Lower leg skin (tissue), 4 donors: ENCODE measurements at regions not wholly inside any gene's neighbourhood (a gene's known extent, or its start where the extent isn't known, plus 50 kb on each side); places are given as distances from the start of the nearest gene placed in this dataset.
A peak's percentile ranks its signal among the peaks of the same experiment; 100 is the strongest.
"Not testable (repeated sequence)": the region's sequence is repeated elsewhere in the genome, so short reads cannot be mapped to it uniquely, and the experiment has no call there.

Source experiments
- DNase-seq, 2 donors: peaks; one replicate each; pipeline ENCODE4 v3.0.0-alpha.2; 2019; ENCODE audit warnings: low spot score in 2 of 2
- H3K4me3 ChIP-seq: fragments of 200-600 bp; sonication (generic); 2 replicates; pipeline ENCODE4 v1.5.1; 2017; ENCODE audit warnings: mild to moderate bottlenecking, low read depth; ENCODE audit not compliant: poor library complexity, severe bottlenecking
- CTCF ChIP-seq, 3 donors: fragments of 450-650 bp; IDR thresholded peaks; one replicate each; pipeline ENCODE4 v1.5.1; 2016; ENCODE audit warnings: antibody characterized with exemption in 3 of 3, mild to moderate bottlenecking in 3 of 3, moderate library complexity in 2 of 3
- POLR2A ChIP-seq, 2 donors: fragments of 450-650 bp; IDR thresholded peaks; one replicate each; pipeline ENCODE4 v1.6.1; 2016 to 2017; ENCODE audit warnings: antibody characterized with exemption in 2 of 2, mild to moderate bottlenecking in 1 of 2, moderate library complexity in 1 of 2
- WGBS, 2 donors: methylation state at CpG; one replicate each; pipeline ENCODE4 v1.1.5; 2018; 5-methylcytosine and 5-hydroxymethylcytosine counted together
- intact Hi-C: fragments of 100-400 bp; cut with DNase I; formaldehyde crosslinking; loops from one replicate; pipeline ENCODE4 v1.15.0; 2023; ENCODE audit warnings: low total_unique reads
- microRNA counts, 2 donors: library from miRNA; unstranded; fragments of <30 nt; microRNA quantifications; one replicate each; lab custom pipeline; 2016
- microRNA-seq, 2 donors: library from miRNA; unstranded; fragments of <30 nt; microRNA quantifications; one replicate each; pipeline ENCODE4, GENCODE V29; 2016; ENCODE audit warnings: borderline replicate concordance in 2 of 2, borderline number of aligned reads in 1 of 2

DNA sequence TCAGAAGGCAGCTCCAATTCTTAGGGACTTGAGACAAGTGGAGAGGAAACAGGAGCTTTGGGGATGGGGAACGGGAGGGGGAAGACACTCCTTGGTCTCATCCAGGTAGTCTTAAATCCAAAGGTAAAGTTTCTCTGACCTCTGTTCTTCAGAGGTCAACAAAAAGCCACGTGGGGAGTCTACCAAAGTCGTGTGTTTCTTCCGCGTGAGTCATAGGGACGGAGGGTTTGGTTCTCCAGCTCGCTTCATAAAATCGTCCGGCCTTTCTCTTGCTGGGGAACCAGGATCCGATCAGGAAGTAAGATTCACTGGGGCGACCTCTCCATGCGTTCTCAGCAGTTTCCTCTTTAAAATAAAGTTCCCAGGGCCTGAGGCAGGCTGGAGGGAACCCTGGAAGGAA is 275.7 kb downstream of the TCERG1L start:
- intact Hi-C loops, result no loop called here
- WGBS, 2 donors, result 41 to 52% methylated on average over 12 of the region's 12 CpGs

GRCh38 chr10:131038056-131038455 is 273.5 kb downstream of the TCERG1L start:
- peak in 1 of 2 donors; percentile 56 for DNase-seq
- intact Hi-C loops, result no loop called here
- H3K4me3 ChIP-seq, result no peak overlapping the region
- WGBS, 2 donors, result 86 to 96% methylated on average over 6 of the region's 6 CpGs
- TF ChIP-seq POLR2A (IDR thresholded peaks at IDR 0.05) (no peak), CTCF (IDR thresholded peaks at IDR 0.05) (no peak)

More for the DNA sequence above, 275.7 kb downstream of the TCERG1L start:
- H3K4me3 ChIP-seq, result no peak overlapping the region
- TF ChIP-seq POLR2A (IDR thresholded peaks at IDR 0.05) (no peak), CTCF (IDR thresholded peaks at IDR 0.05) (no peak)
- peak in 1 of 2 donors; percentile 61 for DNase-seq

GRCh38 chr10:131041031-131041430 is 270.5 kb downstream of the TCERG1L start:
- TF ChIP-seq POLR2A (IDR thresholded peaks at IDR 0.05), result no peak
- no peak for TF ChIP-seq CTCF (IDR thresholded peaks at IDR 0.05)
- intact Hi-C loops, result no loop called here
- H3K4me3 ChIP-seq, result no peak overlapping the region
- peak in 1 of 2 donors; percentile 26 for DNase-seq
- WGBS, 2 donors, result 82 to 91% methylated on average over 10 of the region's 10 CpGs

DNA sequence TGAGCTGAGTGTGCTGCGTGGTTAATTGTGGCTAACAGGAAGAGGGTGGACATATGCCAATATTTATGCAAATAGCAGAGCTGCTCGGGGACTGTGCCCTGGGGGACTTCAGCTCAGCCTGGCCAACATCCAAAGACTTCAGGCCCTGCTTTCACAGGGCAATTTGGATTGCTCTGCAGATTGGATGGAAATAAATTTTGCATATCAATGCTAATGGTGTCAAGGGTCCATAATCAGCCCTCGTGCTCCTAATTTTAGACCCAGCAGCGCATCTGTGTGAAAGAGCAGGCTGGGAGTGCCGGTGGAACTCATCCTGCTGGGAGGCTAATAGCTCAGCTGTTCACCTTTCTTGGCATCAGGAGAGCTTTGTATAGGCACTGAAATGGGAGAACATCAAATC is 270.1 kb downstream of the TCERG1L start:
- H3K4me3 ChIP-seq, result no peak overlapping the region
- peak in 1 of 2 donors; percentile 42 for DNase-seq
- TF ChIP-seq CTCF (IDR thresholded peaks at IDR 0.05) (no peak), POLR2A (IDR thresholded peaks at IDR 0.05) (no peak)
- intact Hi-C loops, result no loop called here
- 61 to 63% methylated on average over 5 of the region's 5 CpGs for WGBS, 2 donors

DNA sequence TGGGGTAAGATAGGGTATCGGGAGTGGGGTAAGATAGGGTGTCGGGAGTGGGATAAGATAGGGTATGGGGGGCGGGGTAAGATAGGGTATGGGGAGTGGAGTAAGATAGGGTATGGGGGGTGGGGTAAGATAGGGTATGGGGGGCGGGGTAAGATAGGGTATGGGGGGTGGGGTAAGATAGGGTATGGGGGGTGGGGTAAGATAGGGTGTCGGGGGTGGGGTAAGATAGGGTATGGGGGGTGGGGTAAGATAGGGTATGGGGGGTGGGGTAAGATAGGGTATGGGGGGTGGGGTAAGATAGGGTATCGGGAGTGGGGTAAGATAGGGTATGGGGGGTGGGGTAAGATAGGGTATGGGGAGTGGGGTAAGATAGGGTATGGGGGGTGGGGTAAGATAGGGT is 269.5 kb downstream of the TCERG1L start:
- 100% methylated on average over 1 of the region's 6 CpGs for WGBS, 2 donors
- intact Hi-C loops, H3K4me3 ChIP-seq, DNase-seq: not testable (repeated sequence)

MicroRNAs in the stretch of these regions (microRNA counts, 767-probe panel; counts per million panel counts)
- microRNA hsa-miR-378c (lab: Ali Mortazavi, UCI), result 0 to 358 counts per million in 2 donors

Small RNA genes in the stretch of these regions (microRNA-seq; reads per million reads assigned to microRNA genes)
- gene MIR378C, result 0 reads per million in 2 donors
